Liver (tissue), 8 donors: ENCODE measurements at regions not wholly inside any gene's neighbourhood (a gene's known extent, or its start where the extent isn't known, plus 50 kb on each side); places are given as distances from the start of the nearest gene placed in this dataset.
"Not testable (repeated sequence)": the region's sequence is repeated elsewhere in the genome, so short reads cannot be mapped to it uniquely, and the experiment has no call there.

Experiments
- DNase-seq: peaks from one replicate; pipeline ENCODE4 v3.0.0-alpha.2; 2017; ENCODE audit warnings: low spot score
- H3K27ac ChIP-seq, 2 donors: one replicate each; pipeline ENCODE4 v1.7.0; 2013; ENCODE audit warnings: inconsistent platforms in 2 of 2, low read length in 2 of 2, control low read depth in 1 of 2, low read depth in 1 of 2, mild to moderate bottlenecking in 1 of 2
- H3K27me3 ChIP-seq, 4 donors: one replicate each; pipeline versions ENCODE4 v1.6.1 to v1.7.0; 2013; ENCODE audit warnings: low read length in 3 of 4, inconsistent platforms in 1 of 4, mild to moderate bottlenecking in 1 of 4, moderate library complexity in 1 of 4; ENCODE audit not compliant: control insufficient read depth in 4 of 4, insufficient read depth in 4 of 4
- H3K36me3 ChIP-seq, 4 donors: one replicate each; pipeline versions ENCODE4 v1.6.1 to v1.7.0; 2013; ENCODE audit warnings: low read length in 3 of 4, mild to moderate bottlenecking in 3 of 4, low read depth in 1 of 4, moderate library complexity in 1 of 4; ENCODE audit not compliant: control insufficient read depth in 4 of 4, insufficient read depth in 3 of 4
- H3K4me1 ChIP-seq, 4 donors: one replicate each; pipeline versions ENCODE4 v1.6.1 to v1.7.0; 2013; ENCODE audit warnings: low read length in 3 of 4, mild to moderate bottlenecking in 3 of 4, moderate library complexity in 1 of 4; ENCODE audit not compliant: control insufficient read depth in 4 of 4, insufficient read depth in 4 of 4
- H3K4me3 ChIP-seq, 3 donors: one replicate each; pipeline versions ENCODE4 v1.6.1 to v1.7.0; 2013; ENCODE audit warnings: low read length in 3 of 3, control low read depth in 1 of 3, low read depth in 1 of 3, mild to moderate bottlenecking in 1 of 3
- H3K9ac ChIP-seq, 2 donors: one replicate each; pipeline ENCODE4 v1.7.0; 2013; ENCODE audit warnings: low read length in 2 of 2, mild to moderate bottlenecking in 2 of 2, moderate library complexity in 2 of 2, control low read depth in 1 of 2, low read depth in 1 of 2
- H3K9me3 ChIP-seq, 4 donors: one replicate each; pipeline versions ENCODE4 v1.6.1 to v1.7.0; 2013; ENCODE audit warnings: low read length in 3 of 4; ENCODE audit not compliant: control insufficient read depth in 4 of 4
- ATF3 ChIP-seq: IDR thresholded peaks from 2 replicates; pipeline ENCODE4 v1.6.1; 2016; ENCODE audit warnings: antibody characterized with exemption
- CTCF ChIP-seq: fragments of 150-350 bp; IDR thresholded peaks from 2 replicates; pipeline ENCODE4 v1.5.1; 2017; ENCODE audit warnings: improper control_type of control experiment, low read depth, low read length; ENCODE audit not compliant: missing input control
- EGR1 ChIP-seq, 2 donors: IDR thresholded peaks; 2 replicates each; pipeline ENCODE4 v1.6.1; 2016 to 2018; ENCODE audit warnings: antibody characterized with exemption in 2 of 2, low read depth in 2 of 2
- FOXA1 ChIP-seq: IDR thresholded peaks from 2 replicates; pipeline ENCODE4 v1.6.1; 2016; ENCODE audit warnings: antibody characterized with exemption
- FOXA2 ChIP-seq: IDR thresholded peaks from 2 replicates; pipeline ENCODE4 v1.6.1; 2016; ENCODE audit warnings: antibody characterized with exemption
- GABPA ChIP-seq, 2 donors: IDR thresholded peaks in 1 of 2; conservative IDR thresholded peaks in 1 of 2; 2 replicates each; pipeline ENCODE4 v1.6.1; 2016; ENCODE audit warnings: antibody characterized with exemption in 2 of 2, mild to moderate bottlenecking in 1 of 2, moderate library complexity in 1 of 2
- HNF4A ChIP-seq, 2 donors: conservative IDR thresholded peaks; 2 replicates each; pipeline ENCODE4 v1.6.1; 2016; ENCODE audit warnings: antibody characterized with exemption in 2 of 2, mild to moderate bottlenecking in 2 of 2
- HNF4G ChIP-seq: IDR thresholded peaks from 2 replicates; pipeline ENCODE4 v1.6.1; 2016; ENCODE audit warnings: antibody characterized with exemption
- JUND ChIP-seq, 2 donors: IDR thresholded peaks; 2 replicates each; pipeline ENCODE4 v1.6.1; 2016; ENCODE audit warnings: antibody characterized with exemption in 2 of 2
- NR2F2 ChIP-seq: IDR thresholded peaks from 2 replicates; pipeline ENCODE4 v1.6.1; 2016; ENCODE audit warnings: antibody characterized with exemption
- RAD21 ChIP-seq, 2 donors: IDR thresholded peaks; 2 replicates each; pipeline ENCODE4 v1.6.1; 2016; ENCODE audit warnings: antibody characterized with exemption in 2 of 2, mild to moderate bottlenecking in 2 of 2
- REST ChIP-seq: IDR thresholded peaks from 2 replicates; pipeline ENCODE4 v1.6.1; 2016; ENCODE audit warnings: antibody characterized with exemption, mild to moderate bottlenecking
- RXRA ChIP-seq, 2 donors: IDR thresholded peaks; 2 replicates each; pipeline ENCODE4 v1.6.1; 2017 to 2018; ENCODE audit warnings: antibody characterized with exemption in 2 of 2, mild to moderate bottlenecking in 1 of 2
- SP1 ChIP-seq: IDR thresholded peaks from 2 replicates; pipeline ENCODE4 v1.6.1; 2018; ENCODE audit warnings: antibody characterized with exemption, mild to moderate bottlenecking
- WGBS: extraction: QIAGEN DNeasy Blood & Tissue Kit; methylation state at CpG from one replicate; pipeline ENCODE4 v1.1.7; 2013; 5-methylcytosine and 5-hydroxymethylcytosine counted together
- donor health status: healthy.
- donor health status: healthy.
- donor health status: healthy.
- donor health status: healthy.
- donor health status: healthy.

GRCh38 chr21:35381743-35382310, 332.7 kb upstream of the RUNX1 start (continued):
- TF ChIP-seq REST (no peak), NR2F2 (no peak), SP1 (no peak), HNF4G (no peak)

- 97% methylated on average over 3 of the region's 3 CpGs for WGBS
- not testable (repeated sequence) for H3K4me1 ChIP-seq, H3K36me3 ChIP-seq
Measured at GRCh38 chr21:35380304-35380703, 331.2 kb upstream of the RUNX1 start.

GRCh38 chr21:35378881-35379280, 329.8 kb upstream of the RUNX1 start:
- Histone ChIP-seq H3K27me3 (peaks cover 0 to 3% (median 0%) of the 10 kb centered on the region in 4 donors), H3K9me3 (no peaks in the 10 kb centered on the region), H3K4me1 (no peaks in the 10 kb centered on the region), H3K27ac (no peak overlapping the region), H3K4me3 (no peak overlapping the region), H3K36me3 (no peaks in the 10 kb centered on the region), H3K9ac (no peak overlapping the region)
- WGBS, result 93% methylated on average over 1 of the region's 1 CpG
- DNase-seq, result no peak
- TF ChIP-seq NR2F2, result no peak
- no peak for TF ChIP-seq FOXA1
- no peak for TF ChIP-seq FOXA2
- TF ChIP-seq GABPA (IDR thresholded peaks at IDR 0.05 in 1 of 2, conservative IDR thresholded peaks at IDR 0.05 in 1 of 2), result no peak
- no peak for TF ChIP-seq RXRA (IDR thresholded peaks at IDR 0.05)
- no peak for TF ChIP-seq CTCF
- no peak for TF ChIP-seq ATF3
- no peak for TF ChIP-seq SP1
- no peak for TF ChIP-seq REST
- TF ChIP-seq EGR1 (IDR thresholded peaks at IDR 0.05; ENCODE audit: low read depth in 2 of 2), result no peak
- no peak for TF ChIP-seq HNF4A (conservative IDR thresholded peaks at IDR 0.05)
- no peak for TF ChIP-seq HNF4G
- no peak for TF ChIP-seq JUND (IDR thresholded peaks at IDR 0.05)
- TF ChIP-seq RAD21 (IDR thresholded peaks at IDR 0.05), result no peak

More at GRCh38 chr21:35380304-35380703, 331.2 kb upstream of the RUNX1 start:
- not testable (repeated sequence) for H3K9me3 ChIP-seq, H3K4me3 ChIP-seq, DNase-seq, H3K9ac ChIP-seq, H3K27ac ChIP-seq, H3K27me3 ChIP-seq
